ENCODE measurements at regions not wholly inside any gene's neighbourhood (a gene's known extent, or its start where the extent isn't known, plus 50 kb on each side); places are given as distances from the start of the nearest gene placed in this dataset.
A peak's percentile ranks its signal among the peaks of the same experiment; 100 is the strongest.

GRCh38 chr2:105643405-105644173, 101.1 kb upstream of the NCK2 start:
- CTCF ChIA-PET: no interaction called here
- H3K9ac ChIP-seq (ENCODE audit: low read length): no peak overlapping the region
- intact Hi-C loops (cut with micrococcal nuclease): no loop called here
- DNase-seq (ENCODE audit: low read depth, low spot score): no peak
- no peaks in the 10 kb centered on the region for H3K4me1 ChIP-seq (ENCODE audit: control insufficient read depth in 1 of 2, insufficient read depth in 2 of 2, low read length in 2 of 2)
- POLR2A ChIA-PET: interaction anchor here (0.5 kb wide), 1 partner anchor 30 kb away, joined by 3 read pairs; no protein-coding TSS in a partner anchor
- H3K27ac ChIP-seq (ENCODE audit: low read depth, low read length): no peak overlapping the region
- H4K20me1 ChIP-seq (ENCODE audit: insufficient read depth): no peaks in the 10 kb centered on the region; the same call in 1 of the 2 replicates
- H3K9me2 ChIP-seq (ENCODE audit: insufficient read depth): no peaks in the 10 kb centered on the region
- no peak overlapping the region for H2AFZ ChIP-seq (ENCODE audit: low read depth, low read length, poor library complexity, severe bottlenecking)
- H3K4me2 ChIP-seq (ENCODE audit: low read length): no peak overlapping the region
- no TSS peak for BruUV-seq (replicated peaks)
- no peaks in the 10 kb centered on the region for H3K79me2 ChIP-seq (ENCODE audit: insufficient read depth, low read length)
- ATAC-seq: no peak
- H3K4me3 ChIP-seq (replicated peaks in 1 of 2; ENCODE audit: low read depth in 1 of 2, low read length in 2 of 2): no peak overlapping the region
- RAD21 ChIA-PET (ENCODE audit: low non-redundant PET in 1 of 2, low total read pairs in 2 of 2, uncharacterized antibody in 2 of 2, unreplicated experiment in 2 of 2): no interaction called here
- peaks cover 43% of the 10 kb centered on the region for H3K27me3 ChIP-seq (ENCODE audit: insufficient read depth, low read length)
- TF ChIP-seq REST (IDR thresholded peaks at IDR 0.05; ENCODE audit: low read depth): no peak
- 0 out of 2 replicates have a peak, but pooled peaks have one; percentile 72 for TF ChIP-seq EZH2phosphoT487 (IDR thresholded peaks at IDR 0.05; ENCODE audit: borderline replicate concordance)
- H3K9me3 ChIP-seq (ENCODE audit: control insufficient read depth in 1 of 2, insufficient read depth in 1 of 2, low read depth in 1 of 2, low read length in 2 of 2): no peaks in the 10 kb centered on the region
- no peaks in the 10 kb centered on the region for H3K36me3 ChIP-seq (ENCODE audit: control insufficient read depth in 1 of 2, insufficient read depth in 2 of 2, low read length in 2 of 2)

GRCh38 chr2:105641389-105641811, 103.3 kb upstream of the NCK2 start:
- H2AFZ ChIP-seq (ENCODE audit: low read depth, low read length, poor library complexity, severe bottlenecking): no peak overlapping the region
- no peaks in the 10 kb centered on the region for H3K79me2 ChIP-seq (ENCODE audit: insufficient read depth, low read length)
- H3K9me3 ChIP-seq (ENCODE audit: control insufficient read depth in 1 of 2, insufficient read depth in 1 of 2, low read depth in 1 of 2, low read length in 2 of 2): no peaks in the 10 kb centered on the region
- no peaks in the 10 kb centered on the region; the same call in 1 of the 2 replicates for H4K20me1 ChIP-seq (ENCODE audit: insufficient read depth)
- no peak overlapping the region for H3K27ac ChIP-seq (ENCODE audit: low read depth, low read length)
- no peaks in the 10 kb centered on the region for H3K9me2 ChIP-seq (ENCODE audit: insufficient read depth)
- no peaks in the 10 kb centered on the region for H3K4me1 ChIP-seq (ENCODE audit: control insufficient read depth in 1 of 2, insufficient read depth in 2 of 2, low read length in 2 of 2)
- no peaks in the 10 kb centered on the region for H3K36me3 ChIP-seq (ENCODE audit: control insufficient read depth in 1 of 2, insufficient read depth in 2 of 2, low read length in 2 of 2)
- DNase-seq (ENCODE audit: low read depth, low spot score): no peak
- no peak overlapping the region for H3K9ac ChIP-seq (ENCODE audit: low read length)
- intact Hi-C loops (cut with micrococcal nuclease): no loop called here
- ChIA-PET CTCF (no interaction called here), POLR2A (no interaction called here), RAD21 (ENCODE audit: low non-redundant PET in 1 of 2, low total read pairs in 2 of 2, uncharacterized antibody in 2 of 2, unreplicated experiment in 2 of 2) (no interaction called here)
- no TSS peak for BruUV-seq (replicated peaks)
- peaks cover 38% of the 10 kb centered on the region for H3K27me3 ChIP-seq (ENCODE audit: insufficient read depth, low read length)
- no peak overlapping the region for H3K4me2 ChIP-seq (ENCODE audit: low read length)
- H3K4me3 ChIP-seq (replicated peaks in 1 of 2; ENCODE audit: low read depth in 1 of 2, low read length in 2 of 2): no peak overlapping the region
- TF ChIP-seq ZBTB33 (IDR thresholded peaks at IDR 0.05; ENCODE audit: extremely low read depth, insufficient replicate concordance, low read length): no peak
- no peak for TF ChIP-seq FOSL1 (IDR thresholded peaks at IDR 0.05; ENCODE audit: low read depth)
- TF ChIP-seq MAX (IDR thresholded peaks at IDR 0.05): no peak
- TF ChIP-seq SIN3A (IDR thresholded peaks at IDR 0.05; ENCODE audit: low read depth): no peak
- TF ChIP-seq POLR2A (IDR thresholded peaks at IDR 0.05; ENCODE audit: borderline replicate concordance, extremely low read depth, insufficient read depth, insufficient read length): no peak
- TF ChIP-seq SP1 (IDR thresholded peaks at IDR 0.05; ENCODE audit: low read depth): no peak
- TF ChIP-seq TCF7L2 (IDR thresholded peaks at IDR 0.05; ENCODE audit: borderline replicate concordance, extremely low read depth, insufficient read depth, insufficient read length): no peak
- no peak for TF ChIP-seq JUND (IDR thresholded peaks at IDR 0.05)
- no peak for TF ChIP-seq CBX3 (IDR thresholded peaks at IDR 0.05; ENCODE audit: low read depth)
- no peak for TF ChIP-seq YY1 (IDR thresholded peaks at IDR 0.05; ENCODE audit: extremely low read depth, insufficient replicate concordance, low read depth, low read length)
- no peak for TF ChIP-seq RAD21 (IDR thresholded peaks at IDR 0.05; ENCODE audit: low read depth)
- no peak for ATAC-seq

Data from HCT116 (cell line).